HG03442 (cell line): ENCODE measurements at regions not wholly inside any gene's neighbourhood (a gene's known extent, or its start where the extent isn't known, plus 50 kb on each side); places are given as distances from the start of the nearest gene placed in this dataset.
A peak's percentile ranks its signal among the peaks of the same experiment; 100 is the strongest.
"Not testable (repeated sequence)": the region's sequence is repeated elsewhere in the genome, so short reads cannot be mapped to it uniquely, and the experiment has no call there.

Source experiments
- ATAC-seq: cut with Tn5 transposase; IDR thresholded peaks from one replicate; pipeline ENCODE4 v1.9.1; 2021; ENCODE audit warnings: mild to moderate bottlenecking, moderate library complexity; ENCODE audit not compliant: unreplicated experiment

DNA sequence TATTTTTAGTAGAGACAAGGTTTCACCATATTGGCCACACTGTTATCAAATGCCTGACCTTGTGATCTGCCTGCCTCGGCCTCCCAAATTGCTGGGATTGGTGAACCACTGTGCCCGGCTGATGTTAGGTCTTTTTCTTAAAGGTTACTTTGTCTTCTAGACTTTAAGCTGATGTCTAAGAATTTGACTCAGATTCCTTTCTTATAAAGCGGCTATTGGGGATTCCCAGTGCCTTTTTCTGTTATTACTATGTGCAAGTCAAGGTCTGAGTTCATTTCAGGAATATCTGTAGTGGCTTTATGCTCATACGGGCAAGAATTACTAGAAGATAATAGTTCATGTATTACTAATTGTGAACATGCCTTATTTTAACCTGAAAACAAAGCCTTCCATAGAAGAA is 102.8 kb downstream of the LAT start:
- ATAC-seq = not testable (repeated sequence)

DNA sequence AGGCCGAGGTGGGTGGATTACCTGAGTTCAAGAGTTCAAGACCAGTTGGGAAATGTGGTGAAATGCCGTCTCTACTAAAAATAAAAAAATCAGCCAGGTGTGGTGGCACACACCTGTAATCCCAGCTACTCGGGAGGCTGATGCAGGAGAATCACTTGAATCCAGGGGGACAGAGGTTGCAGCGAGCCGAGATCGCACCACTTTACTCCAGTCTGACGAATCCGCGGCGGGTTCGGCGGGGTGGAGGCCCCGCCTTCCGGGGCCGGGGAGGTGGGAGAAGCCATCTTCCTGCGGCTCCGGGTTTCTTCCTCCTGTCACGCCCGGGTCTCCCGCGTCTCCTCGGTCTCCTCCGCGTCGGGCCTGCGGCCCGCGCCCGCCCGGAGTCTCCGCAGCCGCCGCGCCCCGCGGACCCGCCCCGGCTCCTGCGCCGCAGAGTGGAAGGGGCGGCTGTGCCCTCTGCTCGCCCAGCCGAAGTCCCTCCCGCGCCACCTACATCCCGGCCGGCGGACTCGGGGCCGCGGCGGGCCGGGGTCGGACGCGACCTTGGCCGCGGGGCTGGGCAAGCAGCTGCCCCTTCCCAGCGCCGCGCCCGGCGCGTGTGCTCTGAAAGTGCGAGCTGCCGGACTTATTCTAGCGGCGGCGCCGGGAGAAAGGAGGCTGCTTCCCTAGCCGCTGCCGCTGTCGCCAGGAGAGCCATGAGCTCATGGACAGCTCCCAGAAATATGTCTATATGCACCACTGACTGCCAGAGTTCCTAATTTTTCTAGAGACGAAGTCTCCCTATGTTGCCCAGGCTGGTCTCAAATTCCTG is 97.2 kb downstream of the LAT start:
- not testable (repeated sequence) for ATAC-seq

DNA sequence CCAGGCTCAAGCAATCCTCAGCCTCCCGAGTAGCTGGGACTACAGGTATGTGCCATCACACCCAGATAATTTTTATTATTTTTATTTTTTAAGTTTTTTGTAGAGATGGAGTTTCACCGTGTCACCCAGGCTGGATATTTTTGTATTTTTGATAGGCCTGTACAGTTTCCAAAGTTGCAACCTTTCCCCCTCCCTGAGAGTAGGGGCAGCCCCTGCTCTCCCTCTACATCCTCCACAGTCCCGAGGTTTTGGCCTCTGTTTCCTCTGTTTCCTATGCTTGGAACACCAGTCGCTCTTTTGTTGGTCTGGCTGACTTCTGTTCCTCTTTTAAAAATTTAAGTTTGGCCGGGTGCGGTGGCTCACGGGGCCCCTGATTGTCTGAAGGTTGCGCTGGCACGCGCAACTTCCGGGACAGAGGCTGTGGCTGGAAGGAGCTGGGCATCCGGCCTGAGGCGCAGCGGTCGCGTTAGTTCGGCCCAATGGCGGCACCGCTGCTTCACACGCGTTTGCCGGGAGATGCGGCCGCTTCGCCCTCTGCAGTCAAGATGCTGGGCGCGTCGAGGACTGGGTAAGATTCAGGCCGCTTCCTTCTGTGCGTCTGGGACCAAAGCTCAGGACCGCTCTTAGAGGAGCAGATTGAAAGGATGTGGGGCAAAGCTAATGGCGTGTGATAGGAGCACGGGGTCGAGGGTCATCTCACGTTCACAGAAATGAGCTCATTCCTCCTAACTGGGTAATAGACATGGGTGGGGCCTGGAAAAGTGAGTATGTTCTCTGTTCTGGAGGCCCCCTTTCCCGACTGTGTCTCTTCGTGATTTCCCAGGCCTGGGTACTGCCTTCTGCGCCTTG is 89.9 kb downstream of the LAT start:
- ATAC-seq = peak; percentile 71

DNA sequence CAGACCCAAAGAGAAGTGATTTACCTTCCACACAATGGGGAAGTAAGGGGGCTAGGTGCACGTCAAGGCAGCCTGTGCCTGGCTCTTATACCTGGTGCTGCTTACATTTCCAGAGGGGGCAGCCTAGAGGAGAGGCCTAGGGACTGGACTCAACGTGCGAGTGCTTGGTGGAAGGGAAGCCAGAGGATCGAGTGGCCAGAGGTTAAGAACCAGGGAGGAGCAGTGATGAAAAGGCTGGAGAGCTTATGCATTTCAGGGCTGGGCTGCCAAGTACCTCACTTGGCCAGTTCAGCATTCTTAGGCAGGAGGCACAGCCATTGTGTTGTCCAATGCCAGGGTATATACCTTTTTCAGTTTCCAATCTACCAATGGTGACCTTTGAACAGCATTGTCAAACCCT is 77.4 kb downstream of the LAT start:
- not testable (repeated sequence) for ATAC-seq

DNA sequence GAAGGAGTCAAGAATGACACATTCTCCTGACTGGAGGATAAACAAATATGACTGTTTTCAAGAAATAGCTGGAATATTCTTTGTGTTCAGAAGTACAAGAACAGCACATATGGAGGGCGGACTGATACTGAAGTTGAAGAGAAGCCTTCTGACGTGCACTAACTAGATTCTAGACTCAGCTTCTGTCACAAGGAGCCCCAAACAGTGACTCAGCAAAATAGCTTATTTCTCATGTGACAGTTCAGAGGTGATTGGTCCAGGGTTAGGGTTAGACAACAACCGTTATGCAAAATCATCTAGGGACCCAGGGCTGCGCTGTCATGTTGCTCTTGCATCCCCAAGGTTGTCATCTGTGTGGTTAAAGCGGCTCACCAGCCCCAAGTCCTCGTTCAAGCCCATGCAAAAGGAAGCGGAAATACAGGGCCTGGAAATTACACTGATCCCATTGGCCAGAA is 76.6 kb downstream of the LAT start:
- ATAC-seq = not testable (repeated sequence)

DNA sequence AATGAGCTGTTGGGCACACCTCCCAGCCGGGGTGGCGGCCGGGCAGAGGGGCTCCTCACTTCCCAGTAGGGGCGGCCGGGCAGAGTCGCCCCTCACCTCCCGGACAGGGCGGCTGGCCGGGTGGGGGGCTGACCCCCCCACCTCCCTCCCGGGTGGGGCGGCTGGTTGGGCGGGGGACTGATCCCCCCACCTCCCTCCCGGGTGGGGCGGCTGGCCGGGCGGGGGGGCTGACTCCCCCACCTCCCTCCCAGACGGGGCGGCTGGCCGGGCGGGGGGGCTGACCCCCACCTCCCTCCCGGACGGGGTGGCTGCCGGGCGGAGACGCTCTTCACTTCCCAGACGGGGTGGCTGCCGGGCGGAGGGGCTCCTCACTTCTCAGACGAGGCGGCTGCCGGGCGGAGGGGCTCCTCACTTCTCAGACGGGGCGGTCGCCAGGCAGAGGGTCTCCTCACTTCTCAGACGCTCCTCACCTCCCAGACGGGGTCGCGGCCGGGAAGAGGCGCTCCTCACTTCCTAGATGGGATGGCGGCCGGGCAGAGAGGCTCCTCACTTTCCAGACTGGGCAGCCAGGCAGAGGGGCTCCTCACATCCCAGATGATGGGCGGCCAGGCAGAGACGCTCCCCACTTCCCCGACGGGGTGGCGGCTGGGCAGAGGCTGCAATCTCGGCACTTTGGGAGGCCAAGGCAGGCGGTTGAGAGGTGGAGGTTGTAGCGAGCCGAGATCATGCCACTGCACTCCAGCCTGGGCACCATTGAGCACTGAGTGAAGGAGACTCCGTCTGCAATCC is 75.4 kb downstream of the LAT start:
- not testable (repeated sequence) for ATAC-seq

DNA sequence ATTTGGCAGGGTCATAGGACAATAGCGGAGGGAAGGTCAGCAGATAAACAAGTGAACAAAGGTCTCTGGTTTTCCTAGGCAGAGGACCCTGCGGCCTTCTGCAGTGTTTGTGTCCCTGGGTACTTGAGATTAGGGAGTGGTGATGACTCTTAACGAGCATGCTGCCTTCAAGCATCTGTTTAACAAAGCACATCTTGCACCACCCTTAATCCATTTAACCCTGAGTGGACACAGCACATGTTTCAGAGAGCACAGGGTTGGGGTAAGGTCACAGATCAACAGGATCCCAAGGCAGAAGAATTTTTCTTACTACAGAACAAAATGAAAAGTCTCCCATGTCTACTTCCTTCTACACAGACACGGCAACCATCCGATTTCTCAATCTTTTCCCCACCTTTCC is 74.7 kb downstream of the LAT start:
- not testable (repeated sequence) for ATAC-seq
